Sigmoid colon (tissue), 6 donors: ENCODE measurements at regions not wholly inside any gene's neighbourhood (a gene's known extent, or its start where the extent isn't known, plus 50 kb on each side); places are given as distances from the start of the nearest gene placed in this dataset.
A peak's percentile ranks its signal among the peaks of the same experiment; 100 is the strongest.

Experiments used
- DNase-seq: peaks from one replicate; pipeline ENCODE4 v3.0.0-alpha.2; 2019
- H3K27ac ChIP-seq, 4 donors: fragments of 200-600 bp; sonication (generic); one replicate each; pipeline ENCODE4 v1.5.1; 2016 to 2019; ENCODE audit warnings: mild to moderate bottlenecking in 1 of 4
- H3K27me3 ChIP-seq, 3 donors: fragments of 200-600 bp; sonication (generic); one replicate each; pipeline ENCODE4 v1.5.1; 2019; ENCODE audit warnings: mild to moderate bottlenecking in 1 of 3
- H3K36me3 ChIP-seq, 4 donors: fragments of 200-600 bp; sonication (generic); one replicate each; pipeline ENCODE4 v1.5.1; 2016 to 2019
- H3K4me1 ChIP-seq, 4 donors: fragments of 200-600 bp; sonication (generic); one replicate each; pipeline ENCODE4 v1.5.1; 2017 to 2019
- H3K4me3 ChIP-seq, 4 donors: fragments of 200-600 bp; sonication (generic); one replicate each; pipeline ENCODE4 v1.5.1; 2017 to 2019; ENCODE audit warnings: mild to moderate bottlenecking in 2 of 4, moderate library complexity in 1 of 4
- H3K9me3 ChIP-seq, 4 donors: fragments of 200-600 bp in 3 of 4; sonication (generic) in 3 of 4; one replicate each; pipeline versions ENCODE4 v1.5.1 to v1.6.1; 2013 to 2019
- CTCF ChIP-seq, 4 experiments: fragments of 450-650 bp in 3 of 4; fragments of 200-600 bp in 1 of 4; IDR thresholded peaks; one replicate each; pipeline ENCODE4 v1.5.1; 2016 to 2019; ENCODE audit warnings: antibody characterized with exemption in 4 of 4, mild to moderate bottlenecking in 3 of 4, moderate library complexity in 2 of 4
- EP300 ChIP-seq, 4 donors: sonication (generic); formaldehyde crosslinking; IDR thresholded peaks; one replicate each; pipeline ENCODE4 v1.6.1; 2017; ENCODE audit warnings: antibody characterized with exemption in 4 of 4
- POLR2A ChIP-seq, 2 donors: fragments of 450-650 bp; IDR thresholded peaks; one replicate each; pipeline ENCODE4 v1.6.1; 2016; ENCODE audit warnings: antibody characterized with exemption in 2 of 2, mild to moderate bottlenecking in 2 of 2, moderate library complexity in 2 of 2
- POLR2AphosphoS5 ChIP-seq, 4 donors: sonication (generic); formaldehyde crosslinking; IDR thresholded peaks; one replicate each; pipeline ENCODE4 v1.6.1; 2017; ENCODE audit warnings: antibody characterized with exemption in 4 of 4
- WGBS, 2 donors: extraction: QIAGEN DNeasy Blood & Tissue Kit; methylation state at CpG; one replicate each; pipeline ENCODE4 v1.1.7; 2013; 5-methylcytosine and 5-hydroxymethylcytosine counted together
- intact Hi-C: fragments of 100-400 bp; cut with DNase I; formaldehyde crosslinking; loops from one replicate; pipeline ENCODE4 v1.15.1; 2023
- donor health status: healthy with polysubstance abuse.
- donor health status: healthy.

GRCh38 chr10:42939237-42939636 is 137.6 kb upstream of the RET start:
- Histone ChIP-seq H3K4me3 (no peak overlapping the region), H3K27me3 (peaks cover 0 to 11% (median 6%) of the 10 kb centered on the region in 3 donors), H3K36me3 (no peaks in the 10 kb centered on the region), H3K27ac (no peak overlapping the region), H3K4me1 (no peaks in the 10 kb centered on the region), H3K9me3 (no peaks in the 10 kb centered on the region)
- TF ChIP-seq EP300 (IDR thresholded peaks at IDR 0.05) (no peak), POLR2AphosphoS5 (IDR thresholded peaks at IDR 0.05) (no peak), CTCF (IDR thresholded peaks at IDR 0.05) (no peak), POLR2A (IDR thresholded peaks at IDR 0.05) (no peak)
- intact Hi-C loops: no loop called here
- DNase-seq: peak; percentile 34
- WGBS, 2 donors: 89 to 90% methylated on average over 11 of the region's 11 CpGs

- no peak overlapping the region for H3K4me3 ChIP-seq
- intact Hi-C loops: no loop called here
- H3K27ac ChIP-seq: no peak overlapping the region
- TF ChIP-seq CTCF (IDR thresholded peaks at IDR 0.05) (no peak), POLR2A (IDR thresholded peaks at IDR 0.05) (no peak), POLR2AphosphoS5 (IDR thresholded peaks at IDR 0.05) (no peak), EP300 (IDR thresholded peaks at IDR 0.05) (no peak)
- no peaks in the 10 kb centered on the region for H3K36me3 ChIP-seq
- peaks cover 0 to 6% (median under 1%) of the 10 kb centered on the region in 3 donors for H3K27me3 ChIP-seq
- DNase-seq: peak; percentile 29
- WGBS, 2 donors: 89% methylated on average over 15 of the region's 15 CpGs
- H3K9me3 ChIP-seq: no peaks in the 10 kb centered on the region
- H3K4me1 ChIP-seq: no peaks in the 10 kb centered on the region
These were observed 137.0 kb upstream of the RET start for GRCh38 chr10:42939685-42940366.

GRCh38 chr10:42940487-42941294 is 136.2 kb upstream of the RET start:
- Histone ChIP-seq H3K27ac (no peak overlapping the region), H3K9me3 (no peaks in the 10 kb centered on the region), H3K27me3 (peaks cover 0 to 2% (median 0%) of the 10 kb centered on the region in 3 donors), H3K36me3 (no peaks in the 10 kb centered on the region), H3K4me1 (no peaks in the 10 kb centered on the region), H3K4me3 (no peak overlapping the region)
- TF ChIP-seq POLR2A (IDR thresholded peaks at IDR 0.05): no peak
- no peak for TF ChIP-seq EP300 (IDR thresholded peaks at IDR 0.05)
- TF ChIP-seq POLR2AphosphoS5 (IDR thresholded peaks at IDR 0.05): no peak
- TF ChIP-seq CTCF (IDR thresholded peaks at IDR 0.05): no peak
- DNase-seq: peak; percentile 60
- intact Hi-C loops: no loop called here
- WGBS, 2 donors: 43 to 52% methylated on average over 25 of the region's 25 CpGs

GRCh38 chr10:42941295-42941644 is 135.6 kb upstream of the RET start:
- H3K27ac ChIP-seq: no peak overlapping the region
- intact Hi-C loops: no loop called here
- no peak for TF ChIP-seq POLR2AphosphoS5 (IDR thresholded peaks at IDR 0.05)
- no peak for TF ChIP-seq POLR2A (IDR thresholded peaks at IDR 0.05)
- TF ChIP-seq EP300 (IDR thresholded peaks at IDR 0.05): no peak
- TF ChIP-seq CTCF (IDR thresholded peaks at IDR 0.05): no peak
- H3K36me3 ChIP-seq: no peaks in the 10 kb centered on the region
- H3K9me3 ChIP-seq: no peaks in the 10 kb centered on the region
- 17 to 60% methylated on average over 14 of the region's 14 CpGs for WGBS, 2 donors
- peak; percentile 25 for DNase-seq
- no peaks in the 10 kb centered on the region for H3K27me3 ChIP-seq
- no peak overlapping the region for H3K4me3 ChIP-seq
- H3K4me1 ChIP-seq: no peaks in the 10 kb centered on the region
